Stimulated activated naive B cell treated with anti-CD40 and anti-IgM and Interleukin-4, amounts not matched to agents 10 μg/mL and 1 μg/mL and 100 μg/mL, for 72 hours (primary cell): ENCODE measurements at regions not wholly inside any gene's neighbourhood (a gene's known extent, or its start where the extent isn't known, plus 50 kb on each side); places are given as distances from the start of the nearest gene placed in this dataset.
"Not testable (repeated sequence)": the region's sequence is repeated elsewhere in the genome, so short reads cannot be mapped to it uniquely, and the experiment has no call there.

Experiments
- ATAC-seq, 2 donors: fragments of 150-1000 bp; cut with Tn5 transposase; replicated peaks; 2 replicates each; pipeline ENCODE4 v1.10.0; 2021; ENCODE audit warnings: moderate library complexity in 1 of 2
- DNase-seq: peaks from one replicate; pipeline ENCODE4 v3.0.0; 2021
- H3K27ac Mint-ChIP-seq: one replicate; pipeline ENCODE4 v1.8.0; 2022; ENCODE audit warnings: mild to moderate bottlenecking, mixed read lengths
- H3K27me3 Mint-ChIP-seq, 2 donors: one replicate each; pipeline ENCODE4 v1.8.0; 2022; ENCODE audit warnings: mixed read lengths in 2 of 2
- H3K36me3 Mint-ChIP-seq, 2 donors: one replicate each; pipeline ENCODE4 v1.8.0; 2022; ENCODE audit warnings: mixed read lengths in 2 of 2, mild to moderate bottlenecking in 1 of 2
- H3K4me1 Mint-ChIP-seq, 2 donors: one replicate each; pipeline ENCODE4 v1.8.0; 2022; ENCODE audit warnings: mixed read lengths in 2 of 2, mild to moderate bottlenecking in 1 of 2
- H3K4me3 Mint-ChIP-seq, 2 donors: one replicate each; pipeline ENCODE4 v1.8.0; 2022; ENCODE audit warnings: mild to moderate bottlenecking in 2 of 2, mixed read lengths in 2 of 2, moderate library complexity in 1 of 2
- H3K9me3 Mint-ChIP-seq, 2 donors: one replicate each; pipeline ENCODE4 v1.8.0; 2022; ENCODE audit warnings: mixed read lengths in 2 of 2, mild to moderate bottlenecking in 1 of 2

- Mint-ChIP-seq H3K4me3 (no peak overlapping the region), H3K27me3 (no peaks in the 10 kb centered on the region), H3K36me3 (no peaks in the 10 kb centered on the region), H3K4me1 (no peaks in the 10 kb centered on the region), H3K9me3 (peaks cover 9 to 15% of the 10 kb centered on the region in 2 donors), H3K27ac (no peak overlapping the region)
- DNase-seq, result no peak
- ATAC-seq, result no peak
Observed at GRCh38 chr18:4748975-4749374, 293.9 kb upstream of the DLGAP1 start.

GRCh38 chr18:4734903-4735302 lies 279.8 kb upstream of the DLGAP1 start:
- Mint-ChIP-seq H3K36me3 (no peaks in the 10 kb centered on the region), H3K27me3 (no peaks in the 10 kb centered on the region), H3K4me1 (no peaks in the 10 kb centered on the region), H3K4me3 (no peak overlapping the region), H3K27ac (no peak overlapping the region), H3K9me3 (peaks cover 5 to 9% of the 10 kb centered on the region in 2 donors)
- DNase-seq (no peak), ATAC-seq (no peak)

GRCh38 chr18:4734021-4734420 lies 278.9 kb upstream of the DLGAP1 start:
- Mint-ChIP-seq H3K9me3 (peaks cover 5 to 9% of the 10 kb centered on the region in 2 donors), H3K36me3 (no peaks in the 10 kb centered on the region), H3K27me3 (no peaks in the 10 kb centered on the region), H3K4me1 (no peaks in the 10 kb centered on the region), H3K27ac (no peak overlapping the region), H3K4me3 (no peak overlapping the region)
- no peak for ATAC-seq
- no peak for DNase-seq

- H3K4me3 Mint-ChIP-seq, result no peak overlapping the region
- H3K27ac Mint-ChIP-seq, result no peak overlapping the region
- no peak for ATAC-seq
- DNase-seq, result no peak
- H3K36me3 Mint-ChIP-seq, result no peaks in the 10 kb centered on the region
- no peaks in the 10 kb centered on the region for H3K27me3 Mint-ChIP-seq
- H3K9me3 Mint-ChIP-seq, result no peaks in the 10 kb centered on the region
- no peaks in the 10 kb centered on the region for H3K4me1 Mint-ChIP-seq
Observed at GRCh38 chr18:4721545-4721944, 266.4 kb upstream of the DLGAP1 start.

GRCh38 chr18:4720518-4720917 lies 265.4 kb upstream of the DLGAP1 start:
- no peaks in the 10 kb centered on the region for H3K36me3 Mint-ChIP-seq
- no peaks in the 10 kb centered on the region for H3K27me3 Mint-ChIP-seq
- no peaks in the 10 kb centered on the region for H3K9me3 Mint-ChIP-seq
- no peaks in the 10 kb centered on the region for H3K4me1 Mint-ChIP-seq
- DNase-seq, result no peak
- no peak overlapping the region for H3K4me3 Mint-ChIP-seq
- no peak overlapping the region for H3K27ac Mint-ChIP-seq
- ATAC-seq, result no peak

- no peak for DNase-seq
- Mint-ChIP-seq H3K9me3 (peaks cover 9 to 15% of the 10 kb centered on the region in 2 donors), H3K4me1 (no peaks in the 10 kb centered on the region), H3K36me3 (no peaks in the 10 kb centered on the region), H3K27ac (no peak overlapping the region), H3K4me3 (no peak overlapping the region), H3K27me3 (no peaks in the 10 kb centered on the region)
- ATAC-seq, result no peak
Observed at GRCh38 chr18:4705894-4706293, 250.8 kb upstream of the DLGAP1 start.

GRCh38 chr18:4704781-4705180 lies 249.7 kb upstream of the DLGAP1 start:
- H3K4me3 Mint-ChIP-seq, result no peak overlapping the region
- no peak overlapping the region for H3K27ac Mint-ChIP-seq
- H3K36me3 Mint-ChIP-seq, result no peaks in the 10 kb centered on the region
- no peaks in the 10 kb centered on the region for H3K27me3 Mint-ChIP-seq
- DNase-seq (no peak), ATAC-seq (no peak)
- peaks cover 9 to 15% of the 10 kb centered on the region in 2 donors for H3K9me3 Mint-ChIP-seq
- no peaks in the 10 kb centered on the region for H3K4me1 Mint-ChIP-seq

GRCh38 chr18:4691836-4692235 lies 236.7 kb upstream of the DLGAP1 start:
- no peak for ATAC-seq
- no peak overlapping the region for H3K4me3 Mint-ChIP-seq
- H3K9me3 Mint-ChIP-seq, result peaks cover 10 to 13% of the 10 kb centered on the region in 2 donors
- H3K36me3 Mint-ChIP-seq, result peaks cover 0 to 1% of the 10 kb centered on the region in 2 donors
- no peak overlapping the region for H3K27ac Mint-ChIP-seq
- H3K4me1 Mint-ChIP-seq, result no peaks in the 10 kb centered on the region
- no peaks in the 10 kb centered on the region for H3K27me3 Mint-ChIP-seq
- DNase-seq, result no peak

- not testable (repeated sequence) for H3K27ac Mint-ChIP-seq, H3K36me3 Mint-ChIP-seq, ATAC-seq, DNase-seq, H3K27me3 Mint-ChIP-seq, H3K4me3 Mint-ChIP-seq, H3K4me1 Mint-ChIP-seq
- peaks cover 16 to 17% of the 10 kb centered on the region in 2 donors for H3K9me3 Mint-ChIP-seq
Observed at GRCh38 chr18:4678685-4679084, 223.6 kb upstream of the DLGAP1 start.

- Mint-ChIP-seq H3K27ac (no peak overlapping the region), H3K36me3 (no peaks in the 10 kb centered on the region), H3K9me3 (peaks cover 12 to 16% of the 10 kb centered on the region in 2 donors), H3K27me3 (no peaks in the 10 kb centered on the region), H3K4me1 (no peaks in the 10 kb centered on the region), H3K4me3 (no peak overlapping the region)
- ATAC-seq (no peak), DNase-seq (no peak)
Observed at GRCh38 chr18:4677006-4677405, 221.9 kb upstream of the DLGAP1 start.

GRCh38 chr18:4672162-4672561 lies 217.1 kb upstream of the DLGAP1 start:
- ATAC-seq (no peak), DNase-seq (no peak)
- Mint-ChIP-seq H3K27ac (no peak overlapping the region), H3K9me3 (peaks cover 16% of the 10 kb centered on the region in 2 donors), H3K27me3 (no peaks in the 10 kb centered on the region), H3K36me3 (no peaks in the 10 kb centered on the region), H3K4me3 (no peak overlapping the region), H3K4me1 (no peaks in the 10 kb centered on the region)

GRCh38 chr18:4658804-4659203 lies 203.7 kb upstream of the DLGAP1 start:
- H3K4me1 Mint-ChIP-seq, result no peaks in the 10 kb centered on the region
- no peak overlapping the region for H3K27ac Mint-ChIP-seq
- no peaks in the 10 kb centered on the region for H3K27me3 Mint-ChIP-seq
- ATAC-seq (no peak), DNase-seq (no peak)
- H3K36me3 Mint-ChIP-seq, result no peaks in the 10 kb centered on the region
- H3K4me3 Mint-ChIP-seq, result no peak overlapping the region
- peaks cover 3 to 12% of the 10 kb centered on the region in 2 donors for H3K9me3 Mint-ChIP-seq

- peaks cover 0 to 1% of the 10 kb centered on the region in 2 donors for H3K9me3 Mint-ChIP-seq
- H3K27me3 Mint-ChIP-seq, result no peaks in the 10 kb centered on the region
- no peak for DNase-seq
- H3K4me1 Mint-ChIP-seq, result no peaks in the 10 kb centered on the region
- no peak overlapping the region for H3K27ac Mint-ChIP-seq
- H3K4me3 Mint-ChIP-seq, result no peak overlapping the region
- ATAC-seq, result no peak
- no peaks in the 10 kb centered on the region for H3K36me3 Mint-ChIP-seq
Observed at GRCh38 chr18:4653418-4653817, 198.3 kb upstream of the DLGAP1 start.

GRCh38 chr18:4641771-4642368 lies 186.8 kb upstream of the DLGAP1 start:
- H3K4me3 Mint-ChIP-seq, result no peak overlapping the region
- no peak overlapping the region for H3K27ac Mint-ChIP-seq
- H3K4me1 Mint-ChIP-seq, result no peaks in the 10 kb centered on the region
- no peaks in the 10 kb centered on the region for H3K27me3 Mint-ChIP-seq
- H3K9me3 Mint-ChIP-seq, result peaks cover 7 to 8% of the 10 kb centered on the region in 2 donors
- ATAC-seq (no peak), DNase-seq (no peak)
- no peaks in the 10 kb centered on the region for H3K36me3 Mint-ChIP-seq

- Mint-ChIP-seq H3K9me3 (peaks cover 4 to 7% of the 10 kb centered on the region in 2 donors), H3K36me3 (no peaks in the 10 kb centered on the region), H3K4me1 (no peaks in the 10 kb centered on the region), H3K27me3 (no peaks in the 10 kb centered on the region), H3K4me3 (no peak overlapping the region), H3K27ac (no peak overlapping the region)
- ATAC-seq (no peak), DNase-seq (no peak)
Observed at GRCh38 chr18:4640349-4641012, 185.4 kb upstream of the DLGAP1 start.
